HL-60 (cell line): ENCODE measurements at regions not wholly inside any gene's neighbourhood (a gene's known extent, or its start where the extent isn't known, plus 50 kb on each side); places are given as distances from the start of the nearest gene placed in this dataset.

Source experiments
- DNase-seq, 2 experiments: peaks; one replicate each; pipeline ENCODE4 v3.0.0-alpha.2; 2010 to 2020; ENCODE audit warnings: low read depth in 1 of 2, low spot score in 1 of 2
- H3K27ac ChIP-seq: fragments of 250-450 bp; sonication (Bioruptor Pico); replicated peaks from 2 replicates; pipeline ENCODE4 v1.5.1; 2020; ENCODE audit warnings: mild to moderate bottlenecking, moderate library complexity
- H3K27me3 ChIP-seq: fragments of 250-450 bp; sonication (Bioruptor Pico); 2 replicates; pipeline ENCODE4 v1.5.1; 2021; ENCODE audit warnings: mild to moderate bottlenecking, moderate library complexity; ENCODE audit not compliant: insufficient read depth, poor library complexity, severe bottlenecking
- H3K4me3 ChIP-seq: replicated peaks from 2 replicates; pipeline ENCODE4 v1.5.1; 2011; ENCODE audit warnings: mild to moderate bottlenecking, control low read depth, low read length; ENCODE audit not compliant: insufficient read depth
- CTCF ChIP-seq: IDR thresholded peaks from one replicate; pipeline ENCODE4 v1.5.1; 2011; ENCODE audit warnings: low read length, control low read depth, inconsistent platforms; ENCODE audit not compliant: insufficient read depth
- GABPA ChIP-seq: IDR thresholded peaks from 2 replicates; pipeline ENCODE4 v1.6.1; 2012; ENCODE audit warnings: low read depth
- POLR2AphosphoS5 ChIP-seq: IDR thresholded peaks from 2 replicates; pipeline ENCODE4 v1.6.1; 2012; ENCODE audit warnings: low read depth
- REST ChIP-seq: IDR thresholded peaks from 2 replicates; pipeline ENCODE4 v1.6.1; 2012; ENCODE audit warnings: low read depth; ENCODE audit not compliant: insufficient replicate concordance
- SPI1 ChIP-seq: IDR thresholded peaks from 2 replicates; pipeline ENCODE4 v1.6.1; 2012; ENCODE audit warnings: low read depth, mild to moderate bottlenecking, borderline replicate concordance

GRCh38 chr4:57865264-57865663 is 755.1 kb upstream of the IGFBP7 start:
- TF ChIP-seq POLR2AphosphoS5 = no peak
- no peak for TF ChIP-seq GABPA
- no peak for TF ChIP-seq REST
- no peak for TF ChIP-seq SPI1
- TF ChIP-seq CTCF = no peak
- no peaks in the 10 kb centered on the region for H3K27me3 ChIP-seq
- DNase-seq = no peak
- H3K4me3 ChIP-seq = no peak overlapping the region
- H3K27ac ChIP-seq = no peak overlapping the region

GRCh38 chr4:57854748-57855147 is 744.6 kb upstream of the IGFBP7 start:
- Histone ChIP-seq H3K4me3 (no peak overlapping the region), H3K27me3 (no peaks in the 10 kb centered on the region), H3K27ac (no peak overlapping the region)
- TF ChIP-seq SPI1 (no peak), REST (no peak), POLR2AphosphoS5 (no peak), CTCF (no peak), GABPA (no peak)
- DNase-seq = no peak

GRCh38 chr4:57850141-57850540 is 740.0 kb upstream of the IGFBP7 start:
- Histone ChIP-seq H3K4me3 (no peak overlapping the region), H3K27me3 (no peaks in the 10 kb centered on the region), H3K27ac (no peak overlapping the region)
- DNase-seq = no peak
- TF ChIP-seq POLR2AphosphoS5 = no peak
- no peak for TF ChIP-seq GABPA
- no peak for TF ChIP-seq SPI1
- TF ChIP-seq CTCF = no peak
- TF ChIP-seq REST = no peak
